Panc1 (cell line): ENCODE measurements at regions not wholly inside any gene's neighbourhood (a gene's known extent, or its start where the extent isn't known, plus 50 kb on each side); places are given as distances from the start of the nearest gene placed in this dataset.

Source experiments
- CTCF ChIP-seq: fragments of 450-650 bp; IDR thresholded peaks from 2 replicates; pipeline ENCODE4 v1.5.1; 2017; ENCODE audit warnings: mild to moderate bottlenecking
- REST ChIP-seq, 2 experiments: IDR thresholded peaks; 2 replicates each; pipeline ENCODE4 v1.6.1; 2011 to 2012; ENCODE audit warnings: low read depth in 2 of 2, control low read depth in 1 of 2, low read length in 1 of 2, mild to moderate bottlenecking in 1 of 2, moderate library complexity in 1 of 2; ENCODE audit not compliant: insufficient read depth in 1 of 2

GRCh38 chr12:42660117-42660516 is 70.6 kb upstream of the PRICKLE1 start:
- no peak for TF ChIP-seq CTCF
- TF ChIP-seq REST (IDR thresholded peaks at IDR 0.05; ENCODE audit: insufficient read depth in 1 of 2, low read depth in 2 of 2, low read length in 1 of 2), result no peak
